NCI-H446 treated with DMSO at 0.1 percent for 48 hours (cell line): ENCODE measurements at regions not wholly inside any gene's neighbourhood (a gene's known extent, or its start where the extent isn't known, plus 50 kb on each side); places are given as distances from the start of the nearest gene placed in this dataset.
"Not testable (repeated sequence)": the region's sequence is repeated elsewhere in the genome, so short reads cannot be mapped to it uniquely, and the experiment has no call there.

Source experiments
- DNase-seq: peaks from one replicate; lab custom pipeline; 2025; lab: John Stamatoyannopoulos, UW

- DNase-seq, result no peak
Observed at GRCh38 chr5:111631328-111631727, 119.0 kb upstream of the STARD4 start.

DNA sequence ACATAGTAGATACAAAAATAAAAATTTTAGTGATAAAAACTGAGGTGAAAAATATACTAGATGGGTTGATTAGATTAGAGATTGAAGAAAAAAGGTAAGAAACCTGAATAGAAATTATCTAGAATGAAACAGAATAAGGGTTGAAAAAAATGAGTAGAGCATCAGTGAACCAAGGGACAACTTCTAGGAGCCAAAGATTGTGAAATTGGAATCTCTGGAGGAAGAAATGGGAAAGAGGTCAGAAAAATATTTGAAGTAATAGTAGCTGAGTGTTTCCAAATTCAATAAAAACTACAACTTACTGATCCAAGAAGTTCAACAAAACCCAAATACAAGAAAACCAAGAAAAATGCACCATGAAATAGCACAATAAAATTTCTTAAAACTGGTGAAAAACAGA is 116.6 kb upstream of the STARD4 start:
- no peak for DNase-seq

- no peak for DNase-seq
Observed at GRCh38 chr5:111627862-111628261, 115.5 kb upstream of the STARD4 start.

- DNase-seq, result no peak
Observed at GRCh38 chr5:111626473-111627148, 114.3 kb upstream of the STARD4 start.

GRCh38 chr5:111618623-111619271 is 106.4 kb upstream of the STARD4 start:
- DNase-seq, result no peak

- no peak for DNase-seq
Observed at GRCh38 chr5:111615054-111615453, 102.7 kb upstream of the STARD4 start.

GRCh38 chr5:111612013-111612630 is 99.8 kb upstream of the STARD4 start:
- DNase-seq, result not testable (repeated sequence)

DNA sequence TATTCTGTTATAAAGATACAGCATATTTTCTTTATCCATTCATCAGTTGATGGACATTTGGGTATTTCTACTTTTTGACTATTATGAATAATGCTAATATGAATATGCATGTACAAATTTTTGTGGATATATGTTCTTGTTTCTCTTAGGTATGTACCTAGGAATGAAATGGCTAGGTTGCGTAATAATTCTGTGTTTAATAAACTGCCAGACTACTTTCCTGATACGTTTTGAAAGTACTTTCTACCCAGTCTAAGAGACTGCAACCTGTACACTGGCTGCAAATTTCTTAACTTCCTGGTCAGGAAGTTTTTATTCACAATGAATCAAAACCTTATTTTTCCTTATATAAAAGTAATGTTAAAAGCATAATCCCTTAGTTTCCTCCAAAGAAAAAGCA is 93.9 kb upstream of the STARD4 start:
- no peak for DNase-seq

DNA sequence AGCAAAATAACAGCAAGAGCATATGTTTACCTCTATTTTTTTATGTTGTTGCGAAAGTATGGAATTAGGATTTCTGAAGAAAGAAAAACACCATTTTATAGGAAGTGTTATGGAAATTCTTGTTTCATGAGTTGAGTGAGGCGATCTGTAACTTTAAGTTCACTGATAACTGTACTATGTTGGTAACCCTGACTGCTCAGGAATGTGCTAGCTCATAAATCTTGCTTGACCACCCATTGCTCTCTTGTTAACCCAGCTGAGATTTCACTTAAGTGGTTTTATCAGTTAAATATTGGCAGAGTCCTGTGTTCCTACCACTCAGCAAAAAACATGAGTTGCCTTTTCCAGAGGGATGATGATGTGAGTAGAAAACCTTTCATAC is 91.1 kb upstream of the STARD4 start:
- DNase-seq, result no peak

GRCh38 chr5:111602817-111603445 is 90.6 kb upstream of the STARD4 start:
- DNase-seq, result no peak

- no peak for DNase-seq
Observed at GRCh38 chr5:111598996-111599395, 86.7 kb upstream of the STARD4 start.

GRCh38 chr5:111597491-111597890 is 85.2 kb upstream of the STARD4 start:
- DNase-seq, result no peak

- DNase-seq, result no peak
Observed at GRCh38 chr5:111596705-111597104, 84.4 kb upstream of the STARD4 start.

DNA sequence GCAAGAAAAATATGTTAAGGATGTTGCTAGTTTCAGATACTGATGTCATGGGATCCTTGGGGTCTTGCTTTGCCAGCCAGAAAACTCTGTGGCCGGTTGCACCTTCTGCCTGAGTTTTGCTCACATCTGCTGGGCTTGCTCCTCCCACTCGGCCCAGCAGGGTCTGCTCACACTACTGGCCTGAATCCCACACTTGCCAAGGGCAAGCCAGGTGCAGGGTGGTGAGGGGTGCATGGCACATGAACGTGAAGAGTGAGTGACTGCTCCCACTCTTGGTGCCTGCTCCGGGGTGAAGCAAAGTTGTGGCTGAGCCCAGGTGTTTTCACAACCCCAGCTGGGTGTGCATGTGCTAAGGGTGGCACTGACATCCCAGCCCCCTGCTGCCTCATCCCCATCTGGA is 83.1 kb upstream of the STARD4 start:
- no peak for DNase-seq

- DNase-seq, result no peak
Observed at GRCh38 chr5:111589316-111589715, 77.0 kb upstream of the STARD4 start.

- DNase-seq, result no peak
Observed at GRCh38 chr5:111587728-111588127, 75.4 kb upstream of the STARD4 start.

DNA sequence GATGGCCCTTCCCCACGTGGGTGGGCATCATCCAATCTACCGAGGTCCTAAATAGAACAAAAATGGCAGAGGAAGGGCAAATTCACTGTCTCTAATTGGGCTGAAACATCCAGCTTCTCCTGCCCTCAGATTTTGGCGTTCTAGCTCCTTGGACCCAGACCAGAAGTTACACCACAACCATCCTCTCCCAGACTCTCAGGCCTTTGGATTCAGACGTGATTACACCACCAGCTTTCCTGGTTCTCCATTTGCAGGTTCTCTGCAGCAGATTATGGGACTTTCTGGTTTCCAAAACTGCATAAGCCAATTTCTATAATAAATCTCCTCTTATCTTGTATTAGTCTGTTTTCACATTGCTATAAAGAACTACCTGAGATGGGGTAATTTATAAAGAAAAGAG is 73.6 kb upstream of the STARD4 start:
- DNase-seq, result peak; percentile 63

GRCh38 chr5:111585291-111585690 is 73.0 kb upstream of the STARD4 start:
- no peak for DNase-seq

- DNase-seq, result no peak
Observed at GRCh38 chr5:111584651-111585050, 72.3 kb upstream of the STARD4 start.

- no peak for DNase-seq
Observed at GRCh38 chr5:111583758-111584203, 71.4 kb upstream of the STARD4 start.

DNA sequence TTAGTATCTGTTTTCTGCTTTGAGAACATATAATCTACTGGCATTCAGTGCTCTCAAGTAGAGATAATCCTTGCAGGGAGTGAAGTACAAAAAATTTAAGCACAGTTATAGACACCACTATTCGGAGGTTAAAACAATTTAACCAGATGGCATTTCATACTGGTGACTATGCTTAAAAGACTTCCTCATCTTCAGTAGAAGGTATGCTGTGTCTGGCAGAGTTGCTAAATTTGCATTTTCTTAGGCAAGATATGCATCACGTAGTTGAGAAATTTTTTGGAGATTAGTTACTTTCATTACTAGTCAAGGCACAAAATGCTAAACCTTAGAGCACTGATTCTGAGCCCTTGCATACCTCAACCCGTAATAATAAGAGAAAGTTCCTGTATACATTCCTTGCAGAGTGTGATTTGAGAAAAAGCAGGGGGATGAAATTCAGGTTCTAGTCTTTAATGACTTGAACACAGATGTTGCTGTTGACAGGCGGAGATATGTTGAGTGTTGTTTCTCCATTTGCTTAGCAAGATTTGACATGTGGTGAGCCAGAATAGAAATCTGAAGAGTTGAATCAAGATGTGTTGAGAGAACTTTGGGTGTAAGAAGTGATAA is 70.8 kb upstream of the STARD4 start:
- DNase-seq, result no peak

DNA sequence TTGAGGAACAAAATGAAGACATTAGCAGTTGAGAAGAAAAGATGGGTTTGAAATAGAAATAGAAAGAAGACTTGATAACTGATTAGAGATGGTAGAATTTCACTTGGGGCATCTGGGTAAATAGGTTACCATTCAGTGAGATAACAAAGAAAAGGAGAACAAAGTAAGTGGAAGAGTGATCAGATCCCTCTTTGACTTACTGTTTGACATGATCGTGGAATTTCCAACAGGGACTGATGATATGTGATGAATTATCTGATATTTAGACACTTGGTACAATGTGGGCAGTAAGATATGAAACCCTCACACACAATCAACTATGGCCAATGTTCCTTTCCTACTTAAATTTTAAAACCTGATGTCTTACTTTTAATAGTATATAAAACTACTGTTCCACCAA is 70.1 kb upstream of the STARD4 start:
- no peak for DNase-seq

- no peak for DNase-seq
Observed at GRCh38 chr5:111580956-111581355, 68.6 kb upstream of the STARD4 start.
